ENCODE measurements at regions not wholly inside any gene's neighbourhood (a gene's known extent, or its start where the extent isn't known, plus 50 kb on each side); places are given as distances from the start of the nearest gene placed in this dataset.

- no peaks in the 10 kb centered on the region for H3K79me2 ChIP-seq (ENCODE audit: control insufficient read depth, insufficient read depth, low read length)
- H2AFZ ChIP-seq (ENCODE audit: low read length) = no peak overlapping the region
- H3K27ac ChIP-seq (ENCODE audit: insufficient read depth, low read length) = no peak overlapping the region
- H3K36me3 ChIP-seq (ENCODE audit: control insufficient read depth, insufficient read depth, low read length) = no peaks in the 10 kb centered on the region
- DNase-seq (ENCODE audit: low read depth in 2 of 2) = no peak
- H3K4me3 ChIP-seq (replicated peaks in 1 of 4; ENCODE audit: control extremely low read depth in 1 of 4, insufficient read depth in 1 of 4, low read depth in 3 of 4, low read length in 4 of 4) = no peak overlapping the region
- no peak for TF ChIP-seq EZH2 (IDR thresholded peaks at IDR 0.05; ENCODE audit: low read length, missing control alignments)
- TF ChIP-seq CTCF (conservative IDR thresholded peaks at IDR 0.05 in 1 of 2, IDR thresholded peaks at IDR 0.05 in 1 of 2; ENCODE audit: low read depth in 1 of 2, low read length in 2 of 2) = no peak
- no peaks in the 10 kb centered on the region for H4K20me1 ChIP-seq (ENCODE audit: control insufficient read depth, extremely low read depth, insufficient read depth, low read length)
- no peak overlapping the region for H3K9ac ChIP-seq (ENCODE audit: insufficient read depth, low read length)
- H3K4me1 ChIP-seq (ENCODE audit: control insufficient read depth, extremely low read depth, insufficient read depth, low read length) = no peaks in the 10 kb centered on the region
- no peaks in the 10 kb centered on the region for H3K9me3 ChIP-seq (ENCODE audit: control insufficient read depth, insufficient read depth, low read depth, low read length)
- H3K4me2 ChIP-seq (ENCODE audit: extremely low read depth, insufficient read depth, low read length) = no peak overlapping the region
- no peaks in the 10 kb centered on the region for H3K27me3 ChIP-seq (ENCODE audit: control insufficient read depth, insufficient read depth, low read length)
These were observed 148.7 kb upstream of the LMO4 start for GRCh38 chr1:87179851-87180519.

DNA sequence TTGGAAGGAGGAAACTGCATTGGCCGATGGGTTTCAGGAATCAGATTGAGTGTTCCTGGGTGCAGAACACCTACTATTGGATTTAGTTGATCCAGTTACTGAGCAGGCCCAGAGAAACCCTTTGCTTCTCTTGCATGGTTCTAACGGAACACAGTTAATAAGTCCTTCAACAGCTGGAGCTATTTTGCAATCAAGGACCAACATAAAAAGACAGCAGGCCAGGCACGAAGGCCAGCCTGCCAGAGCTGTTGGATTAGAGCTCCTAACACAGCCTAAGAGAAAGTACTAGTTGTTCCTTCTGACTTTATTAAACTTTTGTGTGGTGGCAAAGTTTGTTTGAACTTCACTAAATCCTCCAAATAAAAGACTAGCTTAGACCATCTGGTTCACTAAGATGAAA lies 148.0 kb upstream of the LMO4 start:
- TF ChIP-seq EZH2 (IDR thresholded peaks at IDR 0.05; ENCODE audit: low read length, missing control alignments) (no peak), CTCF (conservative IDR thresholded peaks at IDR 0.05 in 1 of 2, IDR thresholded peaks at IDR 0.05 in 1 of 2; ENCODE audit: low read depth in 1 of 2, low read length in 2 of 2) (no peak)
- Histone ChIP-seq H3K4me3 (replicated peaks in 1 of 4; ENCODE audit: control extremely low read depth in 1 of 4, insufficient read depth in 1 of 4, low read depth in 3 of 4, low read length in 4 of 4) (no peak overlapping the region), H3K27me3 (ENCODE audit: control insufficient read depth, insufficient read depth, low read length) (no peaks in the 10 kb centered on the region), H3K4me2 (ENCODE audit: extremely low read depth, insufficient read depth, low read length) (no peak overlapping the region), H3K9me3 (ENCODE audit: control insufficient read depth, insufficient read depth, low read depth, low read length) (no peaks in the 10 kb centered on the region), H3K79me2 (ENCODE audit: control insufficient read depth, insufficient read depth, low read length) (no peaks in the 10 kb centered on the region), H3K9ac (ENCODE audit: insufficient read depth, low read length) (no peak overlapping the region), H4K20me1 (ENCODE audit: control insufficient read depth, extremely low read depth, insufficient read depth, low read length) (no peaks in the 10 kb centered on the region), H3K36me3 (ENCODE audit: control insufficient read depth, insufficient read depth, low read length) (no peaks in the 10 kb centered on the region), H3K27ac (ENCODE audit: insufficient read depth, low read length) (no peak overlapping the region), H3K4me1 (ENCODE audit: control insufficient read depth, extremely low read depth, insufficient read depth, low read length) (no peaks in the 10 kb centered on the region), H2AFZ (ENCODE audit: low read length) (no peak overlapping the region)
- peak in 1 of 2 donors; percentile 5 for DNase-seq (ENCODE audit: low read depth in 2 of 2)

- Histone ChIP-seq H3K9me3 (ENCODE audit: control insufficient read depth, insufficient read depth, low read depth, low read length) (no peaks in the 10 kb centered on the region), H4K20me1 (ENCODE audit: control insufficient read depth, extremely low read depth, insufficient read depth, low read length) (no peaks in the 10 kb centered on the region), H2AFZ (ENCODE audit: low read length) (no peak overlapping the region), H3K36me3 (ENCODE audit: control insufficient read depth, insufficient read depth, low read length) (no peaks in the 10 kb centered on the region), H3K4me3 (replicated peaks in 1 of 4; ENCODE audit: control extremely low read depth in 1 of 4, insufficient read depth in 1 of 4, low read depth in 3 of 4, low read length in 4 of 4) (no peak overlapping the region), H3K27ac (ENCODE audit: insufficient read depth, low read length) (no peak overlapping the region), H3K27me3 (ENCODE audit: control insufficient read depth, insufficient read depth, low read length) (no peaks in the 10 kb centered on the region), H3K4me1 (ENCODE audit: control insufficient read depth, extremely low read depth, insufficient read depth, low read length) (no peaks in the 10 kb centered on the region), H3K9ac (ENCODE audit: insufficient read depth, low read length) (no peak overlapping the region), H3K4me2 (ENCODE audit: extremely low read depth, insufficient read depth, low read length) (no peak overlapping the region), H3K79me2 (ENCODE audit: control insufficient read depth, insufficient read depth, low read length) (no peaks in the 10 kb centered on the region)
- no peak for DNase-seq (ENCODE audit: low read depth in 2 of 2)
- TF ChIP-seq CTCF (conservative IDR thresholded peaks at IDR 0.05 in 1 of 2, IDR thresholded peaks at IDR 0.05 in 1 of 2; ENCODE audit: low read depth in 1 of 2, low read length in 2 of 2) (no peak), EZH2 (IDR thresholded peaks at IDR 0.05; ENCODE audit: low read length, missing control alignments) (no peak)
These were observed 146.1 kb upstream of the LMO4 start for GRCh38 chr1:87182611-87183010.
